Testis (tissue), 2 donors: ENCODE measurements at regions not wholly inside any gene's neighbourhood (a gene's known extent, or its start where the extent isn't known, plus 50 kb on each side); places are given as distances from the start of the nearest gene placed in this dataset.

Experiments
- POLR2A ChIP-seq: fragments of 450-650 bp; IDR thresholded peaks from one replicate; pipeline ENCODE4 v1.6.1; 2017; ENCODE audit warnings: antibody characterized with exemption, mild to moderate bottlenecking, moderate library complexity
- TF ChIP-seq, protein P1 (sequence below), 3 experiments: fragments of 450-650 bp in 2 of 3; fragments of 200-600 bp in 1 of 3; sonication (generic) in 1 of 3; IDR thresholded peaks; one replicate each; pipeline ENCODE4 v1.5.1; 2016 to 2019; ENCODE audit warnings: antibody characterized with exemption in 3 of 3, mild to moderate bottlenecking in 2 of 3, moderate library complexity in 1 of 3

DNA sequence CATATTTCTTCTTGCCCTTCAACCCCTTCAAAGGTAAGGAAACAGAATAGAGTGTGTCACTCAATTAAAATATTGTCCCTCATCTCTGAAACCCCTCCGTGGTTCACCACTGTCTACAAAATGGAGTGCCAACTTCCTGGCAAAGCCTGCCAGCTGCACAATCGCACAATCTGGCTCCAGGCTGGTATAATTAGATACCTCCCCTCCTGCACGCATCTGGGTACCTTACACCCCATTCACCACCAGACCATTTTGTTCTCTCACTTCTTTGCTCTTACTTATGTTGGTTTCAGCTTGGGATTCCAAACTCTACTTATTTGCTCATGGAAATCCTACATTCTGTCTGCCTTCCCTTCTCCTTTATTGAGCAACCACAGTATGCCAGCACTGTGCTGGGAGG lies 314.9 kb downstream of the NUAK1 start:
- TF ChIP-seq, protein P1, sequence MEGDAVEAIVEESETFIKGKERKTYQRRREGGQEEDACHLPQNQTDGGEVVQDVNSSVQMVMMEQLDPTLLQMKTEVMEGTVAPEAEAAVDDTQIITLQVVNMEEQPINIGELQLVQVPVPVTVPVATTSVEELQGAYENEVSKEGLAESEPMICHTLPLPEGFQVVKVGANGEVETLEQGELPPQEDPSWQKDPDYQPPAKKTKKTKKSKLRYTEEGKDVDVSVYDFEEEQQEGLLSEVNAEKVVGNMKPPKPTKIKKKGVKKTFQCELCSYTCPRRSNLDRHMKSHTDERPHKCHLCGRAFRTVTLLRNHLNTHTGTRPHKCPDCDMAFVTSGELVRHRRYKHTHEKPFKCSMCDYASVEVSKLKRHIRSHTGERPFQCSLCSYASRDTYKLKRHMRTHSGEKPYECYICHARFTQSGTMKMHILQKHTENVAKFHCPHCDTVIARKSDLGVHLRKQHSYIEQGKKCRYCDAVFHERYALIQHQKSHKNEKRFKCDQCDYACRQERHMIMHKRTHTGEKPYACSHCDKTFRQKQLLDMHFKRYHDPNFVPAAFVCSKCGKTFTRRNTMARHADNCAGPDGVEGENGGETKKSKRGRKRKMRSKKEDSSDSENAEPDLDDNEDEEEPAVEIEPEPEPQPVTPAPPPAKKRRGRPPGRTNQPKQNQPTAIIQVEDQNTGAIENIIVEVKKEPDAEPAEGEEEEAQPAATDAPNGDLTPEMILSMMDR (IDR thresholded peaks at IDR 0.05) = no peak
- TF ChIP-seq POLR2A = no peak
